Keratinocyte (primary cell): ENCODE measurements at regions not wholly inside any gene's neighbourhood (a gene's known extent, or its start where the extent isn't known, plus 50 kb on each side); places are given as distances from the start of the nearest gene placed in this dataset.

Source experiments
- DNase-seq: peaks from one replicate; pipeline ENCODE4 v3.0.0-alpha.2; 2011; ENCODE audit warnings: low read depth, missing footprints, low spot score
- FAIRE-seq: peaks from 2 replicates; lab custom pipeline; 2011; peaks lifted over from hg19 to GRCh38; lab: Jason Lieb, UNC
- H2AFZ ChIP-seq: 2 replicates; pipeline ENCODE4 v1.6.0; 2012; ENCODE audit warnings: low read length, control low read depth, inconsistent platforms; ENCODE audit not compliant: control insufficient read depth
- H3K27ac ChIP-seq: 2 replicates; pipeline ENCODE4 v1.5.1; 2011; ENCODE audit warnings: low read length; ENCODE audit not compliant: control insufficient read depth, insufficient read depth
- H3K27me3 ChIP-seq: 3 replicates; pipeline ENCODE4 v1.6.0; 2011; ENCODE audit warnings: low read length; ENCODE audit not compliant: control insufficient read depth, insufficient read depth; ENCODE audit errors: extremely low read depth
- H3K36me3 ChIP-seq, 2 experiments: 2 replicates in 1 of 2; 3 replicates in 1 of 2; pipeline ENCODE4 v1.5.1; 2011; ENCODE audit warnings: low read length in 2 of 2, mild to moderate bottlenecking in 1 of 2; ENCODE audit not compliant: control insufficient read depth in 2 of 2, insufficient read depth in 2 of 2; ENCODE audit errors: extremely low read depth in 1 of 2
- H3K4me1 ChIP-seq: 3 replicates; pipeline ENCODE4 v1.5.1; 2011; ENCODE audit warnings: low read length; ENCODE audit not compliant: control insufficient read depth, insufficient read depth; ENCODE audit errors: extremely low read depth
- H3K4me2 ChIP-seq: 3 replicates; pipeline ENCODE4 v1.6.0; 2011; ENCODE audit warnings: low read depth, low read length; ENCODE audit not compliant: control insufficient read depth, insufficient read depth; ENCODE audit errors: extremely low read depth
- H3K4me3 ChIP-seq, 3 experiments: fragments of 200-600 bp in 1 of 3; sonication (generic) in 1 of 3; 2 replicates in 2 of 3; 3 replicates in 1 of 3; pipeline ENCODE4 v1.5.1; 2011 to 2016; ENCODE audit warnings: low read length in 3 of 3, mild to moderate bottlenecking in 3 of 3, control low read depth in 2 of 3, inconsistent platforms in 1 of 3, low read depth in 1 of 3, mixed read lengths in 1 of 3, mixed run types in 1 of 3, moderate library complexity in 1 of 3; ENCODE audit not compliant: control insufficient read depth in 2 of 3, insufficient read depth in 2 of 3; ENCODE audit errors: extremely low read depth in 1 of 3
- H3K79me2 ChIP-seq: 2 replicates; pipeline ENCODE4 v1.6.0; 2012; ENCODE audit warnings: low read length; ENCODE audit not compliant: control insufficient read depth, insufficient read depth
- H3K9ac ChIP-seq: 3 replicates; pipeline ENCODE4 v1.6.0; 2011; ENCODE audit warnings: low read length; ENCODE audit not compliant: control insufficient read depth, insufficient read depth; ENCODE audit errors: extremely low read depth
- H3K9me1 ChIP-seq: 3 replicates; pipeline ENCODE4 v1.6.0; 2011; ENCODE audit warnings: low read length; ENCODE audit not compliant: control insufficient read depth, insufficient read depth; ENCODE audit errors: extremely low read depth
- H3K9me3 ChIP-seq: 2 replicates; pipeline ENCODE4 v1.5.1; 2012; ENCODE audit warnings: low read depth, low read length; ENCODE audit not compliant: control insufficient read depth
- H4K20me1 ChIP-seq: 3 replicates; pipeline ENCODE4 v1.6.0; 2011; ENCODE audit warnings: low read length; ENCODE audit not compliant: control insufficient read depth, insufficient read depth; ENCODE audit errors: extremely low read depth
- CTCF ChIP-seq, 3 experiments: IDR thresholded peaks in 1 of 3; conservative IDR thresholded peaks in 1 of 3; optimal IDR thresholded peaks in 1 of 3; 2 replicates in 2 of 3; 3 replicates in 1 of 3; pipeline versions ENCODE3 to v1.5.1; 2011; ENCODE audit warnings: low read length in 3 of 3, mild to moderate bottlenecking in 3 of 3, moderate library complexity in 2 of 3, control low read depth in 1 of 3, inconsistent platforms in 1 of 3; ENCODE audit not compliant: insufficient read depth in 2 of 3; ENCODE audit errors: extremely low read depth in 1 of 3
- EZH2 ChIP-seq: IDR thresholded peaks from one replicate; pipeline ENCODE4 v1.6.1; 2012; ENCODE audit warnings: inconsistent platforms, mild to moderate bottlenecking, low read length, moderate library complexity
- dilution Hi-C: fragments of 300-500 bp; cut with MboI; formaldehyde crosslinking; loops from one replicate; pipeline ENCODE4 v1.7.0; 2020; ENCODE audit warnings: low sequenced_read_pairs; ENCODE audit not compliant: extremely low pct_ligation_motif_present

- no peaks in the 10 kb centered on the region for H3K9me1 ChIP-seq
- no peak overlapping the region for H3K27ac ChIP-seq
- TF ChIP-seq EZH2 = no peak
- TF ChIP-seq CTCF (optimal IDR thresholded peaks at IDR 0.05 in 1 of 3, IDR thresholded peaks at IDR 0.05 in 1 of 3, conservative IDR thresholded peaks at IDR 0.05 in 1 of 3; ENCODE audit: extremely low read depth in 1 of 3, insufficient read depth in 2 of 3, low read length in 3 of 3) = no peak
- no peak overlapping the region for H2AFZ ChIP-seq
- H3K4me2 ChIP-seq = no peak overlapping the region
- no peak overlapping the region for H3K4me3 ChIP-seq
- H3K27me3 ChIP-seq = peaks cover 19% of the 10 kb centered on the region
- no peak overlapping the region for H3K9ac ChIP-seq
- no peaks in the 10 kb centered on the region for H3K79me2 ChIP-seq
- FAIRE-seq (no peak), DNase-seq (no peak)
- no peaks in the 10 kb centered on the region for H3K4me1 ChIP-seq
- dilution Hi-C loops = no loop called here
- H4K20me1 ChIP-seq = no peaks in the 10 kb centered on the region
- H3K9me3 ChIP-seq = no peaks in the 10 kb centered on the region
- H3K36me3 ChIP-seq = no peaks in the 10 kb centered on the region
Observed at GRCh38 chr15:72902919-72903260, 119.3 kb upstream of the ADPGK start.

GRCh38 chr15:72902245-72902918 lies 118.8 kb upstream of the ADPGK start:
- DNase-seq = no peak
- no peak for TF ChIP-seq EZH2
- no peak for TF ChIP-seq CTCF (optimal IDR thresholded peaks at IDR 0.05 in 1 of 3, IDR thresholded peaks at IDR 0.05 in 1 of 3, conservative IDR thresholded peaks at IDR 0.05 in 1 of 3; ENCODE audit: extremely low read depth in 1 of 3, insufficient read depth in 2 of 3, low read length in 3 of 3)
- H2AFZ ChIP-seq = no peak overlapping the region

More at GRCh38 chr15:72902245-72902918, 118.8 kb upstream of the ADPGK start:
- Histone ChIP-seq H3K27ac (no peak overlapping the region), H3K9ac (no peak overlapping the region), H3K4me3 (no peak overlapping the region), H3K79me2 (no peaks in the 10 kb centered on the region), H3K4me1 (no peaks in the 10 kb centered on the region), H3K4me2 (no peak overlapping the region), H3K9me1 (no peaks in the 10 kb centered on the region), H3K36me3 (no peaks in the 10 kb centered on the region), H4K20me1 (no peaks in the 10 kb centered on the region), H3K9me3 (no peaks in the 10 kb centered on the region), H3K27me3 (peaks cover 19% of the 10 kb centered on the region)
- dilution Hi-C loops = no loop called here
- no peak for FAIRE-seq
